OCI-LY1 (cell line): ENCODE measurements at regions not wholly inside any gene's neighbourhood (a gene's known extent, or its start where the extent isn't known, plus 50 kb on each side); places are given as distances from the start of the nearest gene placed in this dataset.

ENCODE experiments used
- CTCF ChIP-seq: fragments of 200-600 bp; sonication (generic), shearing (Covaris generic); IDR thresholded peaks from 2 replicates; pipeline ENCODE4 v1.5.1; 2017; ENCODE audit warnings: mild to moderate bottlenecking, antibody characterized with exemption, low read length, moderate library complexity, mixed read lengths
- EZH2 ChIP-seq: fragments of 200-600 bp; sonication (generic), shearing (Covaris generic); IDR thresholded peaks from 2 replicates; pipeline ENCODE4 v1.8.0; 2017; ENCODE audit warnings: borderline replicate concordance, mixed run types, mild to moderate bottlenecking, antibody characterized with exemption, low read length, moderate library complexity, mixed read lengths

- TF ChIP-seq CTCF (no peak), EZH2 (no peak)
Measured at GRCh38 chr2:180169474-180169873, 162.4 kb upstream of the CWC22 start.
